K562 (cell line): ENCODE measurements at regions not wholly inside any gene's neighbourhood (a gene's known extent, or its start where the extent isn't known, plus 50 kb on each side); places are given as distances from the start of the nearest gene placed in this dataset.
A peak's percentile ranks its signal among the peaks of the same experiment; 100 is the strongest.

Experiments
- DDX20 ChIP-seq: fragments of 450-650 bp; IDR thresholded peaks from 2 replicates; pipeline ENCODE4 v1.6.1; 2016; ENCODE audit warnings: missing genetic modification characterization, low read depth, mild to moderate bottlenecking, missing compliant biosample characterization, moderate library complexity
- HIVEP1 ChIP-seq: fragments of 250-450 bp; sonication (Bioruptor Pico); IDR thresholded peaks from 2 replicates; pipeline ENCODE4 v1.4.0; 2020; ENCODE audit warnings: mild to moderate bottlenecking
- MAFF ChIP-seq: IDR thresholded peaks from 2 replicates; pipeline ENCODE4 v1.6.1; 2012; ENCODE audit warnings: low read length, improper control_type of control experiment
- MBD1 ChIP-seq: fragments of 250-450 bp; sonication (Bioruptor Pico); IDR thresholded peaks from 2 replicates; pipeline ENCODE4 v1.8.0; 2022; ENCODE audit warnings: inconsistent platforms
- MTA2 ChIP-seq: fragments of 450-650 bp; IDR thresholded peaks from 2 replicates; pipeline ENCODE4 v1.6.1; 2016; ENCODE audit warnings: low read depth
- NFIC ChIP-seq: fragments of 450-650 bp; IDR thresholded peaks from 2 replicates; pipeline ENCODE4 v1.6.1; 2017; ENCODE audit warnings: mild to moderate bottlenecking, inconsistent platforms
- OTX1 ChIP-seq: fragments of 450-650 bp; formaldehyde crosslinking; IDR thresholded peaks from 2 replicates; pipeline ENCODE4 v1.4.0; 2022; ENCODE audit warnings: mild to moderate bottlenecking
- PHTF2 ChIP-seq: fragments of 250-450 bp; sonication (Bioruptor Pico); IDR thresholded peaks from 2 replicates; pipeline ENCODE4 v1.5.0; 2021; ENCODE audit warnings: mild to moderate bottlenecking
- SMARCA4 ChIP-seq: fragments of 450-650 bp; IDR thresholded peaks from 2 replicates; pipeline ENCODE4 v1.6.1; 2016
- STAG1 ChIP-seq: sonication (generic); formaldehyde crosslinking; IDR thresholded peaks from 2 replicates; pipeline ENCODE4 v1.5.0; 2020; ENCODE audit warnings: missing genetic modification reagents, borderline replicate concordance
- TEAD4 ChIP-seq, 2 experiments: sonication (generic) in 1 of 2; formaldehyde crosslinking in 1 of 2; IDR thresholded peaks; 2 replicates each; pipeline versions ENCODE4 v1.6.1 to v1.8.0; 2012 to 2022; ENCODE audit warnings: borderline replicate concordance in 1 of 2, inconsistent platforms in 1 of 2, low read length in 1 of 2, mild to moderate bottlenecking in 1 of 2, missing genetic modification reagents in 1 of 2
- ZNF408 ChIP-seq: fragments of 250-450 bp; sonication (Bioruptor Pico); IDR thresholded peaks from 2 replicates; pipeline ENCODE4 v1.4.0; 2020; ENCODE audit warnings: low read depth, mild to moderate bottlenecking, moderate library complexity
- ZNF699 ChIP-seq: fragments of 250-450 bp; sonication (Bioruptor Pico); IDR thresholded peaks from 2 replicates; pipeline ENCODE4 v1.8.0; 2021; ENCODE audit warnings: mild to moderate bottlenecking, moderate library complexity; ENCODE audit not compliant: insufficient replicate concordance
- ZNF707 ChIP-seq: fragments of 250-450 bp; sonication (Bioruptor Pico); conservative IDR thresholded peaks from 2 replicates; pipeline ENCODE4 v1.8.0; 2022; ENCODE audit warnings: inconsistent platforms, mild to moderate bottlenecking, moderate library complexity
- TF ChIP-seq, protein P1 (sequence below): fragments of 250-450 bp; sonication (Bioruptor Pico); IDR thresholded peaks from 2 replicates; pipeline ENCODE4 v1.5.1; 2021; ENCODE audit warnings: mild to moderate bottlenecking
- TF ChIP-seq, protein P2 (sequence below): fragments of 450-650 bp; IDR thresholded peaks from 2 replicates; pipeline ENCODE4 v1.6.1; 2016
- TF ChIP-seq, protein P3 (sequence below), 2 experiments: fragments of 150-350 bp in 1 of 2; IDR thresholded peaks; 2 replicates each; pipeline ENCODE4 v1.6.1; 2012 to 2016; ENCODE audit warnings: low read depth in 2 of 2, low read length in 2 of 2, mild to moderate bottlenecking in 1 of 2, moderate library complexity in 1 of 2

DNA sequence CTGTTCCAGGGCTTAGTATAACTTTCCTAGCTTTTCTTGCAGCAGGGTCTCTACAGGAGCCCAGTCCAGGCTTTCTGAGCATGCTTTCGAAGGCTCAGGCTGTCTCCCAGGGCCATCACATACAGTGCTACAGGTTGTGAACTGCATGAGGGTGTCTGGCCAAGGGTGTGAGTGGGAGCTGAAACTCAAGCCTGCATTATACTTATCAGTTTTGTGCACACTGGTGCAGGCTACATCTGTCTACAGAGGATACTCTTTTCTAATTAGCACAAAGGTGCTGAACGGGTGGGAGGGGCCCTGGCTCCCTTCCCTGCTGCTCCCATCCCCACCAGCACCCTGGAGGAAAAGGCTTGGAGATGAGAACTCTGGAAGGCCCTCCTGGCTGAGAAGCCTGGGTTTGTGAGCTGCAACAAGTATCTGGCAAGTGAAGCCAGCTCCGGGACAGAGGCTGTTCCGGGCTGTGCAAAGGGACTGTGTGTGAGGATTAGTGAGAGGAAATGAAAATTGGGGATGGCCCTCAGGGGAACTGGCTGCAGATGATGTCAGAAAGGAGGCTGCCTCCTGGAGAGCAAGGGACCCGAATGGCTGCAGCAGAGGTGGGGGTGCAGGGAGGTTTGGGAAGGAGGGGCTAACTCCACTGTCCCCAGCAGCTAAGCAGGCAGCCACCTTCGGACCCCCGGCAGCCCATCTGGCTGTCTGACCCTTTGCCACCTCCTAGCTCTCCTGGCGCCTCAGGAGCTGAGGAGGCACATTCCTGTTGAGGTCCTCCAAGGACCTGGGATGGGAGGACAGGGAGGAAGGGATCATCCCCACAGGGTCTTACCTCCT is 68.5 kb downstream of the EFNB1 start (continued):
- TF ChIP-seq MBD1 (CRISPR knock-in tag): no peak
- peak; percentile 50; the same call in 1 of the 2 replicates for TF ChIP-seq NFIC
- TF ChIP-seq STAG1 (CRISPR knock-in tag): no peak
- TF ChIP-seq SMARCA4: peak; percentile 37; the same call in 1 of the 2 replicates
- no peak for TF ChIP-seq OTX1 (CRISPR knock-in tag)
- TF ChIP-seq, protein P1, sequence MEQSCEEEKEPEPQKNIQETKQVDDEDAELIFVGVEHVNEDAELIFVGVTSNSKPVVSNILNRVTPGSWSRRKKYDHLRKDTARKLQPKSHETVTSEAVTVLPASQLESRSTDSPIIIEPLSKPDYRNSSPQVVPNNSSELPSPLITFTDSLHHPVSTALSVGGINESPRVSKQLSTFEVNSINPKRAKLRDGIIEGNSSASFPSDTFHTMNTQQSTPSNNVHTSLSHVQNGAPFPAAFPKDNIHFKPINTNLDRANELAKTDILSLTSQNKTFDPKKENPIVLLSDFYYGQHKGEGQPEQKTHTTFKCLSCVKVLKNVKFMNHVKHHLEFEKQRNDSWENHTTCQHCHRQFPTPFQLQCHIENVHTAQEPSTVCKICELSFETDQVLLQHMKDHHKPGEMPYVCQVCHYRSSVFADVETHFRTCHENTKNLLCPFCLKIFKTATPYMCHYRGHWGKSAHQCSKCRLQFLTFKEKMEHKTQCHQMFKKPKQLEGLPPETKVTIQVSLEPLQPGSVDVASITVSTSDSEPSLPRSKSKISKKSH: no peak
- no peak for TF ChIP-seq ZNF408 (CRISPR knock-in tag)
- TF ChIP-seq ZNF699 (CRISPR knock-in tag): no peak
- TF ChIP-seq MAFF: no peak
- TF ChIP-seq, protein P2, sequence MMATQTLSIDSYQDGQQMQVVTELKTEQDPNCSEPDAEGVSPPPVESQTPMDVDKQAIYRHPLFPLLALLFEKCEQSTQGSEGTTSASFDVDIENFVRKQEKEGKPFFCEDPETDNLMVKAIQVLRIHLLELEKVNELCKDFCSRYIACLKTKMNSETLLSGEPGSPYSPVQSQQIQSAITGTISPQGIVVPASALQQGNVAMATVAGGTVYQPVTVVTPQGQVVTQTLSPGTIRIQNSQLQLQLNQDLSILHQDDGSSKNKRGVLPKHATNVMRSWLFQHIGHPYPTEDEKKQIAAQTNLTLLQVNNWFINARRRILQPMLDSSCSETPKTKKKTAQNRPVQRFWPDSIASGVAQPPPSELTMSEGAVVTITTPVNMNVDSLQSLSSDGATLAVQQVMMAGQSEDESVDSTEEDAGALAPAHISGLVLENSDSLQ: no peak
- no peak for TF ChIP-seq DDX20 (tag)
- TF ChIP-seq MTA2: peak; percentile 52; the same call in 1 of the 2 replicates
- no peak for TF ChIP-seq HIVEP1 (CRISPR knock-in tag)
- TF ChIP-seq, protein P3, sequence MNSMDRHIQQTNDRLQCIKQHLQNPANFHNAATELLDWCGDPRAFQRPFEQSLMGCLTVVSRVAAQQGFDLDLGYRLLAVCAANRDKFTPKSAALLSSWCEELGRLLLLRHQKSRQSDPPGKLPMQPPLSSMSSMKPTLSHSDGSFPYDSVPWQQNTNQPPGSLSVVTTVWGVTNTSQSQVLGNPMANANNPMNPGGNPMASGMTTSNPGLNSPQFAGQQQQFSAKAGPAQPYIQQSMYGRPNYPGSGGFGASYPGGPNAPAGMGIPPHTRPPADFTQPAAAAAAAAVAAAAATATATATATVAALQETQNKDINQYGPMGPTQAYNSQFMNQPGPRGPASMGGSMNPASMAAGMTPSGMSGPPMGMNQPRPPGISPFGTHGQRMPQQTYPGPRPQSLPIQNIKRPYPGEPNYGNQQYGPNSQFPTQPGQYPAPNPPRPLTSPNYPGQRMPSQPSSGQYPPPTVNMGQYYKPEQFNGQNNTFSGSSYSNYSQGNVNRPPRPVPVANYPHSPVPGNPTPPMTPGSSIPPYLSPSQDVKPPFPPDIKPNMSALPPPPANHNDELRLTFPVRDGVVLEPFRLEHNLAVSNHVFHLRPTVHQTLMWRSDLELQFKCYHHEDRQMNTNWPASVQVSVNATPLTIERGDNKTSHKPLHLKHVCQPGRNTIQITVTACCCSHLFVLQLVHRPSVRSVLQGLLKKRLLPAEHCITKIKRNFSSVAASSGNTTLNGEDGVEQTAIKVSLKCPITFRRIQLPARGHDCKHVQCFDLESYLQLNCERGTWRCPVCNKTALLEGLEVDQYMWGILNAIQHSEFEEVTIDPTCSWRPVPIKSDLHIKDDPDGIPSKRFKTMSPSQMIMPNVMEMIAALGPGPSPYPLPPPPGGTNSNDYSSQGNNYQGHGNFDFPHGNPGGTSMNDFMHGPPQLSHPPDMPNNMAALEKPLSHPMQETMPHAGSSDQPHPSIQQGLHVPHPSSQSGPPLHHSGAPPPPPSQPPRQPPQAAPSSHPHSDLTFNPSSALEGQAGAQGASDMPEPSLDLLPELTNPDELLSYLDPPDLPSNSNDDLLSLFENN (IDR thresholded peaks at IDR 0.05; ENCODE audit: low read depth in 2 of 2, low read length in 2 of 2): no peak
- TF ChIP-seq TEAD4 (IDR thresholded peaks at IDR 0.05; ENCODE audit: low read length): peak; percentile 81
- TF ChIP-seq TEAD4 (CRISPR knock-in tag; IDR thresholded peaks at IDR 0.05; ENCODE audit: borderline replicate concordance): no peak
- TF ChIP-seq ZNF707 (CRISPR knock-in tag): no peak
- no peak for TF ChIP-seq PHTF2 (CRISPR knock-in tag)
